CD4-positive, CD25-positive, alpha-beta regulatory T cell (primary cell): ENCODE measurements at regions not wholly inside any gene's neighbourhood (a gene's known extent, or its start where the extent isn't known, plus 50 kb on each side); places are given as distances from the start of the nearest gene placed in this dataset.
A peak's percentile ranks its signal among the peaks of the same experiment; 100 is the strongest.
"Not testable (repeated sequence)": the region's sequence is repeated elsewhere in the genome, so short reads cannot be mapped to it uniquely, and the experiment has no call there.

Experiments
- ATAC-seq, 2 donors: fragments of 150-1000 bp; cut with Tn5 transposase; one replicate each; pipeline ENCODE4 v1.10.0; 2021; ENCODE audit warnings: low read depth in 2 of 2, moderate number of reproducible peaks in 2 of 2, moderate library complexity in 1 of 2
- DNase-seq, 3 donors: peaks; one replicate each; pipeline versions ENCODE4 v3.0.0 to v3.0.0-alpha.2; 2012 to 2022; ENCODE audit warnings: mixed read lengths in 1 of 3
- H3K27ac ChIP-seq: one replicate; pipeline ENCODE4 v1.7.0; 2013; ENCODE audit warnings: mild to moderate bottlenecking, low read length; ENCODE audit not compliant: insufficient read depth, poor library complexity, severe bottlenecking
- H3K27me3 ChIP-seq: one replicate; pipeline ENCODE4 v1.7.0; 2013; ENCODE audit warnings: low read length; ENCODE audit not compliant: control insufficient read depth, insufficient read depth
- H3K36me3 ChIP-seq: one replicate; pipeline ENCODE4 v1.7.0; 2013; ENCODE audit warnings: mild to moderate bottlenecking, low read length, moderate library complexity; ENCODE audit not compliant: control insufficient read depth, insufficient read depth
- H3K4me1 ChIP-seq: 2 replicates; pipeline ENCODE4 v1.7.0; 2013; ENCODE audit warnings: mild to moderate bottlenecking, low read length; ENCODE audit not compliant: insufficient read depth, control insufficient read depth, poor library complexity, severe bottlenecking
- H3K4me3 ChIP-seq: one replicate; pipeline ENCODE4 v1.7.0; 2013; ENCODE audit warnings: low read depth, mild to moderate bottlenecking, low read length, moderate library complexity
- H3K9me3 ChIP-seq, 2 experiments: 1 replicate in 1 of 2; 2 replicates in 1 of 2; pipeline ENCODE4 v1.7.0; 2013; ENCODE audit warnings: low read length in 2 of 2, mild to moderate bottlenecking in 1 of 2, moderate library complexity in 1 of 2; ENCODE audit not compliant: control insufficient read depth in 2 of 2
- H3K27ac Mint-ChIP-seq, 3 donors: one replicate each; pipeline ENCODE4 v1.8.0; 2020 to 2022; ENCODE audit warnings: mild to moderate bottlenecking in 3 of 3, mixed read lengths in 3 of 3, moderate library complexity in 2 of 3
- H3K27me3 Mint-ChIP-seq: one replicate; pipeline ENCODE4 v1.8.0; 2022; ENCODE audit warnings: mild to moderate bottlenecking, mixed read lengths
- H3K36me3 Mint-ChIP-seq: one replicate; pipeline ENCODE4 v1.8.0; 2020; ENCODE audit warnings: mixed read lengths
- H3K4me1 Mint-ChIP-seq, 4 donors: one replicate each; pipeline ENCODE4 v1.8.0; 2020 to 2022; ENCODE audit warnings: mixed read lengths in 4 of 4, mild to moderate bottlenecking in 1 of 4
- H3K4me3 Mint-ChIP-seq, 4 donors: one replicate each; pipeline ENCODE4 v1.8.0; 2020 to 2022; ENCODE audit warnings: mild to moderate bottlenecking in 4 of 4, mixed read lengths in 4 of 4, moderate library complexity in 3 of 4
- H3K9me3 Mint-ChIP-seq, 7 donors: one replicate each; pipeline ENCODE4 v1.8.0; 2020 to 2022; ENCODE audit warnings: mixed read lengths in 7 of 7, mild to moderate bottlenecking in 3 of 7, moderate library complexity in 2 of 7

- not testable (repeated sequence) for H3K27ac ChIP-seq, H3K4me1 Mint-ChIP-seq, H3K27me3 ChIP-seq, H3K9me3 ChIP-seq, H3K36me3 ChIP-seq, H3K27ac Mint-ChIP-seq, H3K9me3 Mint-ChIP-seq, H3K4me1 ChIP-seq, H3K4me3 ChIP-seq, H3K36me3 Mint-ChIP-seq
- ATAC-seq (peak; percentile 91), DNase-seq (peak in 1 of 3 donors; percentile 56)
- peak overlapping the region in 1 of 4 donors; percentile 56 for H3K4me3 Mint-ChIP-seq
- H3K27me3 Mint-ChIP-seq: peaks cover 53% of the 10 kb centered on the region
Observed at GRCh38 chr5:1653698-1654651, 130.2 kb upstream of the LPCAT1 start.

- Mint-ChIP-seq H3K9me3 (no peaks in the 10 kb centered on the region), H3K27ac (no peak overlapping the region), H3K4me1 (peaks cover 0 to 7% (median 0%) of the 10 kb centered on the region in 4 donors), H3K36me3 (no peaks in the 10 kb centered on the region), H3K27me3 (peaks cover 53% of the 10 kb centered on the region), H3K4me3 (peak overlapping the region in 1 of 4 donors; percentile 56)
- Histone ChIP-seq H3K4me1 (peaks cover 10% of the 10 kb centered on the region), H3K27ac (no peak overlapping the region), H3K36me3 (no peaks in the 10 kb centered on the region), H3K4me3 (no peak overlapping the region), H3K27me3 (no peaks in the 10 kb centered on the region), H3K9me3 (no peaks in the 10 kb centered on the region)
- ATAC-seq (peak; percentile 47 to 54), DNase-seq (peak in 2 of 3 donors; percentile 15 to 34)
Observed at GRCh38 chr5:1652873-1653697, 129.3 kb upstream of the LPCAT1 start.

- H3K27me3 Mint-ChIP-seq: peaks cover 56% of the 10 kb centered on the region
- H3K4me3 Mint-ChIP-seq: no peak overlapping the region
- H3K9me3 Mint-ChIP-seq: no peaks in the 10 kb centered on the region
Observed at GRCh38 chr5:1651971-1652872, 128.5 kb upstream of the LPCAT1 start.

GRCh38 chr5:1651250-1651649 is 127.5 kb upstream of the LPCAT1 start:
- Histone ChIP-seq H3K36me3 (no peaks in the 10 kb centered on the region), H3K27me3 (no peaks in the 10 kb centered on the region), H3K9me3 (no peaks in the 10 kb centered on the region), H3K4me3 (no peak overlapping the region), H3K4me1 (peaks cover 10% of the 10 kb centered on the region), H3K27ac (no peak overlapping the region)
- Mint-ChIP-seq H3K36me3 (no peaks in the 10 kb centered on the region), H3K4me3 (no peak overlapping the region), H3K27me3 (peaks cover 56% of the 10 kb centered on the region), H3K4me1 (peaks cover 0 to 7% (median 0%) of the 10 kb centered on the region in 4 donors), H3K27ac (no peak overlapping the region), H3K9me3 (peaks cover 0 to 2% (median 0%) of the 10 kb centered on the region in 7 donors)
- ATAC-seq: no peak
- no peak for DNase-seq

More at GRCh38 chr5:1651971-1652872, 128.5 kb upstream of the LPCAT1 start:
- Histone ChIP-seq H3K9me3 (no peaks in the 10 kb centered on the region), H3K27ac (no peak overlapping the region), H3K4me3 (no peak overlapping the region), H3K4me1 (peaks cover 10% of the 10 kb centered on the region), H3K27me3 (no peaks in the 10 kb centered on the region), H3K36me3 (no peaks in the 10 kb centered on the region)
- Mint-ChIP-seq H3K27ac (no peak overlapping the region), H3K4me1 (peaks cover 0 to 7% (median 0%) of the 10 kb centered on the region in 4 donors), H3K36me3 (no peaks in the 10 kb centered on the region)
- DNase-seq: no peak
- no peak for ATAC-seq

GRCh38 chr5:1649554-1649953 is 125.8 kb upstream of the LPCAT1 start:
- Histone ChIP-seq H3K9me3 (no peaks in the 10 kb centered on the region), H3K27me3 (no peaks in the 10 kb centered on the region), H3K27ac (no peak overlapping the region), H3K4me3 (no peak overlapping the region), H3K4me1 (peaks cover 15% of the 10 kb centered on the region), H3K36me3 (no peaks in the 10 kb centered on the region)
- H3K36me3 Mint-ChIP-seq: no peaks in the 10 kb centered on the region
- H3K9me3 Mint-ChIP-seq: peaks cover 0 to 2% (median 0%) of the 10 kb centered on the region in 7 donors
- H3K4me3 Mint-ChIP-seq: no peak overlapping the region
- no peak overlapping the region for H3K27ac Mint-ChIP-seq
- no peak for DNase-seq
- peaks cover 0 to 11% (median 0%) of the 10 kb centered on the region in 4 donors for H3K4me1 Mint-ChIP-seq
- peaks cover 49% of the 10 kb centered on the region for H3K27me3 Mint-ChIP-seq
- ATAC-seq: no peak

- no peaks in the 10 kb centered on the region for H3K36me3 Mint-ChIP-seq
- Histone ChIP-seq H3K36me3 (no peaks in the 10 kb centered on the region), H3K27ac (no peak overlapping the region), H3K4me1 (peaks cover 16% of the 10 kb centered on the region), H3K4me3 (no peak overlapping the region), H3K27me3 (peaks cover 5% of the 10 kb centered on the region), H3K9me3 (no peaks in the 10 kb centered on the region)
- no peak for DNase-seq
- peaks cover 51% of the 10 kb centered on the region for H3K27me3 Mint-ChIP-seq
- peaks cover 0 to 15% (median 1%) of the 10 kb centered on the region in 4 donors for H3K4me1 Mint-ChIP-seq
- no peak overlapping the region for H3K4me3 Mint-ChIP-seq
- no peak overlapping the region for H3K27ac Mint-ChIP-seq
- ATAC-seq: no peak
- H3K9me3 Mint-ChIP-seq: peaks cover 0 to 2% (median 0%) of the 10 kb centered on the region in 7 donors
Observed at GRCh38 chr5:1648806-1649205, 125.0 kb upstream of the LPCAT1 start.

- no peak overlapping the region for H3K4me3 Mint-ChIP-seq
- peaks cover 0 to 11% (median 1%) of the 10 kb centered on the region in 4 donors for H3K4me1 Mint-ChIP-seq
- peaks cover 10% of the 10 kb centered on the region for H3K27me3 ChIP-seq
- H3K4me3 ChIP-seq: no peak overlapping the region
- H3K27ac ChIP-seq: no peak overlapping the region
- no peak overlapping the region for H3K27ac Mint-ChIP-seq
- peaks cover 11% of the 10 kb centered on the region for H3K4me1 ChIP-seq
- no peaks in the 10 kb centered on the region for H3K36me3 Mint-ChIP-seq
- no peaks in the 10 kb centered on the region for H3K9me3 ChIP-seq
- ATAC-seq: no peak
- H3K27me3 Mint-ChIP-seq: peaks cover 52% of the 10 kb centered on the region
- H3K9me3 Mint-ChIP-seq: peaks cover 0 to 2% (median 0%) of the 10 kb centered on the region in 7 donors
- H3K36me3 ChIP-seq: no peaks in the 10 kb centered on the region
- no peak for DNase-seq
Observed at GRCh38 chr5:1647580-1647979, 123.8 kb upstream of the LPCAT1 start.
